NCI-H1417 (cell line): ENCODE measurements at regions not wholly inside any gene's neighbourhood (a gene's known extent, or its start where the extent isn't known, plus 50 kb on each side); places are given as distances from the start of the nearest gene placed in this dataset.
"Not testable (repeated sequence)": the region's sequence is repeated elsewhere in the genome, so short reads cannot be mapped to it uniquely, and the experiment has no call there.

Experiments used
- DNase-seq, 3 experiments: peaks; one replicate each; lab custom pipeline; 2025; lab: John Stamatoyannopoulos, UW

DNA sequence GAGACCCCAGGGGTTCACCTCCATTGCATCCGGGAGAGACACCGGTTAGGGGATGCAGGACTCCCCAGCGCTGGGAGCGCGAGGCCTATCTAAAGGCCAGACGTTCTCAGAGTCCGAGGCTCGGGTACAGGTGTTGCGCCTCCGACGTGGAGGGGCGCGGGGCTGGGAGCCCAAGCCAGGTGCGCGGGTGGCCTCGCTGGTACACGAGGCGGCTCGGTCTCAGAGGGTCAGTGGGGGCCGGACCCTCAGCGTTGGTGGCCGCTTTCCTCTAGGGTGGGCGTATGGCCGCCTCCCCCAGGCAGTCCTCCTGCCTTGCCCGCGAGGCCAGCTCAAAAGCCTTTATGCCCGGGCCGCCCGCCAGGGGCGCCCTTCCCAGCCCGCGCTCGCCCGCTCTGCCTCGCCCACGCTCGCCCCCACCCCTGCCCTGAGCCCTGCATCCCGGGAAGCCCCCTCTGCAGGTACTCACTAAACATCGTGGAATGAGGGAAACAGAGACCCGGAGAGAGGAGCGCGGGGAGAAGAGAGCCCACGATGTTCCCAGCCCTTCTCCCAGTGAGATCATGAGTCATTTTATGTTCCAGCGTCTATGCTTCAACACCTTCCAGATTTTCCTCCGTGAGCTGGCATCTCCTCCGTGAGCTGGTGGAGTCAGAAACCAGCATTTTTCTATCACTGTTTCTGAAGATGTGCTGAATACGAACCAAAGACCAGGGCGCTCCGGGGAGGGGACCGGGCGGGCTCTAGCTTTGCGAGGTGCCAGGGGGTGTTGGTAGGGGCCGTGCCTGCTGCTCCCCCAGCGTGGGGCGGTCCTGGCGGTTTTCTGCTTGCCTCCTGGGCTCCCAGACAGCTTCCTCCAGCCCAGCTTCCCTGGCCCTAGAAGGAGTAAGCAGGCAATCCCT lies 73.8 kb downstream of the DIO3 start:
- DNase-seq: no peak

DNA sequence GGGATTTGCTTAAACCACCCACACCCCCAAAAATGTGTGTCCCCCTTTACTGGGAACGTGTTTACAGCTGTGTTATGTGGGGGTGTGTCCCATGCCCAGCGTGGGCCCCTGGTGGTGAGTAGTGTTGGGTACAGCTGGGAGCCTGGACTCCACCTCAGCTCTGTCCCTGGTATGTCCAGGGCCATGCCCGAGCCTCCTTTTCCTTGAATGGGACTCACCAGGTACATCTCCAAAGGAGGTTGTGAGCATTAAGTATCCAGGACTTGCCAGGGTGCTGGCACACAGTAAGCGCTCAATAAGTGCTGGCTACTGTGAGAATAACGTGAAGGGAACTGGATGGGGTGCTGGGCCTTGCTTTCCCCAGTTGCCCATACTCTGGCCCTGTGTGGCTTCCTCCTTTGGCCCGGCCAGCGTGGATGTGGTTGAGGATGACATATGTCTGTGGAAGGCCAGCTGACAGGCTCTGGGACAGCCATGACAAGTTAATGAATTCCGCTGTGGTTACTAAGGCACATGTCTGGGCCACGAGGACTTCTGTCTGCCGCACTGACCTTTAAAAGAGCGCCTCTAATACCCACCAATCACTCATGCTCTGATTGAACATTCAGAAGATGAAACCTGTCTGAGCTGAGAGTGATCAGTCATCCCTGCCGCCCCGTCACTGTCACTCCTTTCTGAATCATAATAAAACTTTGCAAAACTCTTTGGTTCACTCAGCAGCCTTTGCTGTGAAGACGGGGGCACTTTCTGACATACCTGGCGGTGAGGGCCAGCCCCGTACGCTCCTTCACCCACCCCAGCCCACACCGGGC lies 74.7 kb downstream of the DIO3 start:
- DNase-seq: no peak

DNA sequence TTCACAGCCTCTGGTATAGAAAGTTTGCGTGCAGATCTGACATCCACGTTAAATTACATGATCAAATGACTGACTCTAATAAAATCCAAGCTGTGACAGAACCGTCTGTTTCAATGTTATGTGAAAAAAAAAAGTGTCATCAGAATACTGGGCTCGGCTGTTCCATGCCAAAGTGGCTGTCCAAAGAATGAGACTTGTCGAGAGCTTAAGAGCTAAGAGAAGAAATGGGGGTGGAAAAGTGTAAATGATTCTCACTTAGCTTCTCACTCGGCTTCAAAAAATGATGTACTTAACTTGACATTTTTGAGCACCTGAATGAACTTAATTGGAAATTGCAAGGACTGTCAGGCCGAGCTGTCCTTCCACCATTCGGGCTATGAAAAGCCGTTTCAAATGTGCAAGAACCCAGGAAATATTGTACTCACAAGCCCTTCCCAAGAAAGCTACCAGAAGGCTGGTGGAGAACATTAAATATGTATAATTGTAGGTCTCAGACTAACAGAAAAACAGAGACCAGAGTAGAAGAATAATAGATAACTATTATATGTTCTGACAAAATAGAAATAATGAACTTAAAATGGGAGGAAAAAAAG lies 78.0 kb downstream of the DIO3 start:
- peak in 1 of 3 experiments; percentile 22 for DNase-seq

DNA sequence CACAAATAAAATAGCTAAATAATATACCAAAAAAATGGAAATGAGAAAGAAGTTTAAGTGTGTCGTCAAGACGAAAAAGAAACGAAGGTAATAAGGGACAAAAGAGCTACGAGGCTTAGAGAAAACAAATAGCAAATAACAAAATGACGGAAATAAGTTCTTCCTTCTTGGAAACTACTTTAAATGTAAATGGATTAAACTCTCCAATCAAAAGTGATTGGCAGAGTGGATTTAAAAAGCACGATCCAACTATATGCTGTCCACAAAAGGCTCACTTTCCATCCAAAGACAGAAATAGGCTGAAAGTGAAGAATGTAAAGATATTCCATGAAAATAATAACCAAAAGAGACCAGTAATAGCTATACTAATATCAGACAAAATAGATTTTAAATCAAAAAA lies 82.4 kb downstream of the DIO3 start:
- DNase-seq: no peak

DNA sequence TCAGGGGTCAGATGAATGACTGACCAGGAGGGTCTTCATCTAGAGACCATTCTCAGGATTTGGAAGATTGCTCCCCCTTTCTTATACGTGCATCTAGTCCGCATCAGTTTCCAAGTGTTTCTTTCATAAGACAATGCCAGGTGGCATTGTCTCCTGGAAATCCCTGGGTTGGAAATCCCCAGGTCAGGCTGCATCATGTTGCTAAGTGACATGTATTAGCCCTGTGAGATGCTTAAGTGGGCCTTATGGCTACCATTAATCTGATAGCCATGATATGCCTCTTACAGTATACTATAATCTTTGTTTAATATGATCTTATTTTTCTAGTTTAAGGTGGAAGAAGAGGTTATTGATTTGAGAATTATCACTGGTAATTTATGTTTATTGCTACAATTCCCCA lies 92.8 kb downstream of the DIO3 start:
- peak in 1 of 3 experiments; percentile 32 for DNase-seq

DNA sequence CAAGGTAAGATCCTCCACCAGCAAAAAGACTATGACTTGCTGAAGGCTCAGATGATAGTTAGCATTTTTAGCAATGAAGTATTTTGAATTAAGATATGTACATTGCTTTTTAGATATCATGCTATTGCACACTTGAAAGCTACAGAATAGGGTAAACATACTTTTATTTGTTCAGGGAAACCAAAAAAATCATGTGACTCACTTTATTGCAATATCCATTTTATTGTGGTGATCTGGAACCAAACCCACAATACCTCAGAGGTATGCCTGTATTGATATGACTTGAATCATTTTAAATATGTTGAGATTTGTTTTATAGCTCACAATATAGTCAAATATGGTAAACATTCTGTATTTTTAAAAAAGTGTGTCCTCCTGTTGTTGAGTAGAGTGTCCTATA lies 96.1 kb downstream of the DIO3 start:
- DNase-seq: no peak

DNA sequence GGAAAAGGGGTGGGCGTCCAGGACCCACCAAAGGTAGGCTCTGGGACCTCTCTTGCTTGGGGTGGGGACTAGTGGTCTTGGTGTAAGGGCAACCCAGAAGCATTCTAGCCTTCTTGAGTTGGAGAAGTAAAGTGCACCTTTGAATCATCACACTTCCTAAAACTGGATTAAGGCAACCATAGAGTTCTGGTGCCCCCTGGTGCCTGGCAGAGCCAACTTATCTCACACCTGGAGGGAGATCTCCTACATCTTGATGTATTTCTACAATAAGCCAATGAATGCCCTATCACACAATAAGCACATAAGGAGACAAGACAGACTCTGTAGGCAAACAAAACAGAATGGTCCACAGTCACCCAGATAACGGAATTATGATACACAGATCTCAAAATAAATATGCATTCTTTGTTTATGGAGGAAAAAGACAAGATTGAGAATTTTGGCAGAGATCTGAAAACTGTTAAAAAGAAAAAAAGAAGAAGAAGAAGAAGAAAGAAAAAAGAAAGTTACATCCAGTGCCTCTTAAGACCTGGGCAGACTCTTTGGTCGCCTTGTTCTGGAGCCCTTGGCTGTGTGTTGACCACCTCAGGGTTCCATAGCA lies 95.9 kb upstream of the PPP2R5C start:
- DNase-seq: peak; percentile 43 to 88 (median 66)

DNA sequence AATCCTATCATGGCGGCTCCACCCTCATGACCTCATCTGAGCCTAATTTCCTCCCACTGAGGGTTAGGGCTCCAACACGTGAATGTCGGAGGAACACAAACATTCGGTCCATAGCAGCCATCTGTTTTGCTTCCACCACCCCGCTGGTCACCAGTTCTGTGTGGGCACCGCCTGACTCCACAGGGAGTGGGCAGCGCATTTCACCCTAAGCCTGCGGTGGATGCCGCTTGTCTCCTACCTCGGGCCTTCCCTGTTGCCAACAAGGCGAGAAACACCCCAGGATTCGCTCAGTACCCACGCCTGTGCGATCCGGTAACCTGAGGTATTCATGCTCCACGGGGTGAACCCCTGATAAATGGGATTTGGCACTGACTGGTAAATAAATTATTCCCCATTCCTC lies 95.2 kb upstream of the PPP2R5C start:
- no peak for DNase-seq

DNA sequence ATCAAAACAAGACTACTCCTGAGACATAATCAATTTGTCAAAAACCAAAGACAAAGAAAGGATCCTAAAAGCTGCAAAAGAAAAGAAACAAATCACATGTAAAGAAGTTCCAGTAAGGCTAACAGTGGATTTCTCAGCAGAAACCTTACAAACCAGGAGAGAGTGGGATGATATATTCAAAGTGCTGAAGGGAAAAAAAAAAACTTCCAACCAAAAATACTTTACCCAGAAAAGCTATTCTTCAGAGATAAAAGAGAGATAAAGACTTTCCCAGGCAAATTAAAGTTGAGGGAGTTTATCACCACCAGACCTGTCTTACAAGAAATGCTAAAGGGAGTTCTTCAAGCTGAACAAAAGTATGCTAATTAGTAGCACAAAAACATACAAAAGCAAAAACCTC lies 91.9 kb upstream of the PPP2R5C start:
- DNase-seq: no peak

DNA sequence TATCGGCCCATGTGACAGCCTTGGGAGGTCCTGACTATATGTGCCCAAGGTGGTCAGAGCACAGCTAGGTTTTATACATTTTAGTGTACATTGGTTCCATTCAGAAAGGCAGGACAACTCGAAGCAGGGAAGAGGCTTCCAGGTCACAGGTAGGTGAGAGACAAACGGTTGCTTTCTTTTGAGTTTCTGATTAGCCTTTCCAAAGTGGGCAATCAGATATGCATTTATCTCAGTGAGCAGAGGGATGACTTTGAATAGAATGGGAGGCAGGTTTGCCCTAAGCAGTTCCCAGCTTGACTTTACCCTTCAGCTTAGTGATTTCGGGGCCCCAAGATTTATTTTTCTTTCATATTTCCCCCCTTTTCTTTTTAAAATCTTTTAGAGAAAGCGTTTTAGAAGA lies 87.6 kb upstream of the PPP2R5C start:
- DNase-seq: no peak

DNA sequence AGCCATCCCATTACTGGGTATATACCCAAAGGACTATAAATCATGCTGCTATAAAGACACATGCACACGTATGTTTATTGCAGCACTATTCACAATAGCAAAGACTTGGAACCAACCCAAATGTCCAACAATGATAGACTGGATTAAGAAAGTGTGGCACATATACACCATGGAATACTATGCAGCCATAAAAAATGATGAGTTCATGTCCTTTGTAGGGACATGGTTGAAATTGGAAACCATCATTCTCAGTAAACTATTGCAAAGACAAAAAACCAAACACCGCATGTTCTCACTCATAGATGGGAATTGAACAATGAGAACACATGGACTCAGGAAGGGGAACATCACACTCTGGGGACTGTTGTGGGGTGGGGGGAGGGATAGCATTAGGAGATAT lies 85.7 kb upstream of the PPP2R5C start:
- DNase-seq: not testable (repeated sequence)

DNA sequence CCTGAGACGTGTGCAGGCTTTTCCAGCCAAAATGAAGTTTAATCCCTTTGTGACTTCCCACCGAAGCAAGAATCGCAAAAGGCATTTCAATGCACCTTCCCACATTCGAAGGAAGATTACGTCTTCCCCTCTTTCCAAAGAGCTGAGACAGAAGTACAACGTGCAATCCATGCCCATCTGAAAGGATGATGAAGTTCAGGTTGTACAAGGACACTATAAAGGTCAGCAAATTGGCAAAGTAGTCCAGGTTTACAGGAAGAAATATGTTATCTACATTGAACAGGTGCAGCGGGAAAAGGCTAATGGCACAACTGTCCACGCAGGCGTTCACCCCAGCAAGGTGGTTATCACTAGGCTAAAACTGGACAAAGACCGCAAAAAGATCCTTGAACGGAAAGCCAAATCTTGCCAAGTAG lies 83.6 kb upstream of the PPP2R5C start:
- DNase-seq: not testable (repeated sequence)

DNA sequence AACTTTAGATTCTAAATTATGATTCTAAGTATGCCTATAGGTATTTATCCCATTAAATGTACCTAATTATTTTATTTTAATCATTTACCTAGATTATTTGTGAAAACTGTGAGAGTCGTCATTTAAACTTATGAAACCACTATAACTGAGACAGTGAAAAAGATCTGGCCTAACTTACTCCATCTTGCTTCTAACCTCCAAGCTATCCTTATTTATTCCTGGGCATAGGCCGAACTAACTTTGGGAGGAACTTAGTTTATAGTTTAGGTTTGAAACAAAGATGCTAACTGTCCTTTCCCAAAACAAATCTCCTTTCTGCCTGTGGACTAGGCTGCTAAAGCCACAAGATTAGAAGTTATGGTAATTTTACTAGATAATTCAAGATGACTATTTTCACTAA lies 79.7 kb upstream of the PPP2R5C start:
- no peak for DNase-seq

DNA sequence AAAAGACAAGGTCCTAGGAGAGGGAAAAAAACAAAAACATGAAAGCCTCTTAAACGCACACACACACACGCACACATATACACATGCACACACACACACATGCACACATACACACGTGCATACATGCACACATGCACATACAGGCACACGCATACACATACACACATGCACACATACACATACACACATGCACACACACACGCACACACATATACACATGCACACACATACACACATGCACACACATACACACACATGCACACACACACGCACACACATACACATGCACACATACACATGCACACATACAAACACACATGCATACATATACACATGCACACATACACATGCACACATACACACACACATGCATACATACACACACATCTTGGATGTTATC lies 78.1 kb upstream of the PPP2R5C start:
- DNase-seq: no peak

DNA sequence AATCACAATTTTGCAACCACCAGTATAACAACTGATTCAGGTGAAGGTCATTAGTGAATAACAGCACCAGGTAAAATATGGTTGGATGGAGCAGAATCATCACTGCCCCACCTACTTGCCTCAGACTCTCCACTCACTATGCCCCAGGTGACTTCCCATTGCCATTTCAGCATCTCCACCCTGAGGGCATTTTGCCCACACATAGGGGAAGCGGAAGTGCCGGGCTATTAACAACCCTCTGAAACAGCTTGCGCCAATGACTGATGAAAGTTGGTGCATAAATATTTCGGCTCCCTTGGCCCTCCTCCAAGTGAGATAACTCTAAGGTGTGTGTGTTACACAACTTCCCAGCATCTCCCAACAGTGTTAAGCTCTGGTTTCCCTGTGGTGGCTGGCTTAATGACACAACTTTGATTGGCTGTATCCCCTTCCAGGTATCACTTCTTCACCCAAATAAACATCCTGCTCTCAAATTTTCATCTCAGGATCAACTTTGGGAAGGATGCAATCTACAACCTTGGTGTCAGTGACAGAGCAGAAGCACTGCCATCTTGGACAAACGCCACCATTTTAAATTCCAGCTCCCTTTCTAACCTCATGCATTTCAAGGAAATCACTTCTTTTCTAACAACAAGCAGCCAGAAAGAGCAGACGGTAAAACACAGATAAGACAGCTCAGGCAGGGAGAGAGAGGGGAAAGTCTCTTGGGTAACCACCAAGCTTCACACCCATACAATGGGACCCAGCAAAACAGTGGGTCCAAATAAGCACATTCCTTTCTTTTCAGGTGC lies 73.6 kb upstream of the PPP2R5C start:
- peak in 1 of 3 experiments; percentile 50 for DNase-seq

DNA sequence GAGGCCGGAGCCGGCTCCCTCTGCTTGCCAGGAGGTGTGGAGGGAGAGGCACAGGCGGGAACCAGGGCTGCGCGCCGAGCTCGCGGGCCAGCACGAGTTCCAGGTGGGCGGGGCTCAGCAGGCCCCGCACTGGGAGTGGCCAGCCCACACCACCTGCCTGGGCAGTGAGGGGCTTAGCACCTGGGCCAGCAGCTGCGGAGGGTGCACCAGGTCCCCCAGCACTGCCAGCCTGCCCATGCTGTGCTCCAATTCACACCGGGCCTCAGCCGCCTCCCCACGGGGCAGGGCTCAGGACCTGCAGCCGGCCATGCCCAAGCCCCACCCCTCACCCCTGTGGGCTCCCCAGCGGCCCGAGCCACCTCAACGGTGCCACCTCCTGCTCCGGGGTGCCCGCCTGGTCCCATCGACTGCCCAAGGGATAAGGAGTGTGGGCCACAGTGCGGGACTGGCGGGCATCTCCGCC lies 72.4 kb upstream of the PPP2R5C start:
- no peak for DNase-seq

DNA sequence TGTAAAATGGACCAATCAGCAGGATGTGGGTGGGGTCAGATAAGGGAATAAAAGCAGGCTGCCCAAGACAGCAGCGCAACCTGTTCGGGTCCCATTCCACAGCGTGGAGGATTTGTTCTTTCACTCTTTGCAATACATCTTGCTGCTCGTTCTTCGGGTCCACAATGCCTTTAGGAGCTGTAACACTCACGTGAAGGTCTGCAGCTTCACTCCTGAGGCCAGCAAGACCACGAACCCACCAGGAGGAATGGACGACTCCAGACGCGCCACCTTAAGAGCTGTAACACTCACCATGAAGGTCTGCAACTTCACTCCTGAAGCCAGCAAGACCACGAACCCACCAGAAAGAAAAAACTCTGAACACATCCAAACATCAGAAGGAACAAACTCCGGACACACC lies 71.5 kb upstream of the PPP2R5C start:
- not testable (repeated sequence) for DNase-seq

DNA sequence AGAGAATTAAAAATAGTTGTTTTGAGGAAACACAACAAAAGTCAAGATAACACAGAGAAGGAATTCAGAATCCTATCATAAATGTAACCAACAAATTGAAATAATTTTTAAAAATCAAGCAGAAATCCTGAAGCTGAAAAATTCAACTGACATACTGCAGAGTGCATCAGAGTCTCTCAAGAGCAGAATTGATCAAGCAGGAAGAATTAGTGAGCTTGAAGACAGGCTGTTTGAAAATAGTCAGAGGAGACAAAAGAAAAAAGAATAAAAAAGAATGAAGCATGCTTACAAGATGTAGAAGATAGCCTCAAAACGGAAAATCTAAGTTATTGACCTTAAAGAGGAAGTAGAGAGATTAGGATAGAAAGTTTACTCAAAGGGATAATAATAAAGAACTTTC lies 65.8 kb upstream of the PPP2R5C start:
- DNase-seq: no peak

DNA sequence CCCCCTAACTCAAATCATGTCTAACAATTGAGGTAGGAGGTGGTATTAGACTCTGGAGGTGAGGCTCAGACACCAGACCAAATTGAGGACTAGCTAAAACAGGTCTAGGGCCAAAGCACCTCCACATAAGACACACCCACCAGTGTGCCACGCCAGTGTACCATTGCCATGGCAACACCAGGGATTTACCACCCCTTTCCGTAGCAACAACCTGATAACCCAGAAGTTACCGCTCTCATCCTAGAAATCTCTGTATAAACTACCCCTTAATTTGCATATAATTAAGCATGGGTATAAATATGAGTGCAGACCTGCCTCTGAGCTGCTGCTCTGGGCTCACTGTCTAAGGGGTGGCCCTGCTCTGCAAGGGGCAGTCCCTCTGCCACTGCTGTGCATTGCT lies 57.4 kb upstream of the PPP2R5C start:
- DNase-seq: no peak

DNA sequence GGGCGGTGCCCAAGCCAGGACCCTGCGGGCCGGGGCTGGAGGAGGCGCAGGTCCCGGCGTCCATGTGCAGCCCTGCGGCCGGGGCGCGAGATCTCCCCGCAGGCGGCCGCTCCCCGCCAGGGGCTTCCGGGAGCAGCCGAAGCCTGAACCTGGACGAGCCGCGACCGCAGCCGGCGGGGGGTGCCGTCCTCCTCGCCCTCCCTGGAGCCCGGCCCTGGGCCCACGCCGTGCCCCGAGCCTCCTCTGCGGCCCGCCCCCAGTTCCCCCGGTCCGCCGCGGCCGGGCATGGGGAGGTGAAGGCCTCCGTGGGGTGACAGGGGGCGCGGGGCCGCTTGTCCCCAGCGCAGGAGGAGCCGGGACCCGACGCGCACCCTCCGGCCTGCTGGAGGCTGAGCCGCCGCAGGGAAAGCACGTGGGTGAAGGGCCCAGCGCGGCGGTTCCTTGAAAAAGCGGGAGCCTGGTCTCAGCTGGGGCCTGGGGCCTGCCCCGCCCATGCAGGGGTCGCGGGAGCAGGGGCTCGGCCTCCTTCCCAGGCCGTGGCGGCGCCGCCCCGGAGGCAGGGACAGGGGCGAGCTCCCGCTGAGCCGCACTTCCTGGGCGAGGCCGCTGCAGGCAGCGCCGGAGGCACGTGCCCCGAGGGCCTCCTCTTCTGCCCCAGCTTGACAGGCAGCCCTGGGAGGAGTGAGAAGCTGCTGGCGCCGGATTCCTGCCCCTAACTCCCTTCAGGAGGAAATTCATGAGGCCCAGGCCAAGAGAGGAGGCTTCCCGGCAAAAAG lies 55.6 kb upstream of the PPP2R5C start:
- DNase-seq: peak in 2 of 3 experiments; percentile 85 to 86
